Right atrium auricular region (tissue), 2 donors: ENCODE measurements at regions not wholly inside any gene's neighbourhood (a gene's known extent, or its start where the extent isn't known, plus 50 kb on each side); places are given as distances from the start of the nearest gene placed in this dataset.
"Not testable (repeated sequence)": the region's sequence is repeated elsewhere in the genome, so short reads cannot be mapped to it uniquely, and the experiment has no call there.

ENCODE experiments used
- DNase-seq: peaks from one replicate; pipeline ENCODE4 v3.0.0-alpha.2; 2019; ENCODE audit warnings: low spot score
- H3K27ac ChIP-seq, 2 donors: fragments of 200-600 bp; sonication (generic); 1 replicate in 1 of 2; 2 replicates in 1 of 2; pipeline ENCODE4 v1.5.1; 2016 to 2019
- H3K27me3 ChIP-seq, 2 donors: fragments of 200-600 bp; sonication (generic); one replicate each; pipeline versions ENCODE4 v1.5.1 to v1.6.0; 2017 to 2019
- H3K36me3 ChIP-seq: fragments of 200-600 bp; sonication (generic); one replicate; pipeline ENCODE4 v1.5.1; 2016
- H3K4me1 ChIP-seq, 2 donors: fragments of 200-600 bp; sonication (generic); one replicate each; pipeline versions ENCODE4 v1.5.1 to v1.6.0; 2017 to 2019
- H3K4me3 ChIP-seq, 2 donors: fragments of 200-600 bp; sonication (generic); 1 replicate in 1 of 2; 2 replicates in 1 of 2; pipeline ENCODE4 v1.5.1; 2017 to 2019; ENCODE audit warnings: mild to moderate bottlenecking in 1 of 2, moderate library complexity in 1 of 2
- H3K9me3 ChIP-seq, 2 donors: fragments of 200-600 bp; sonication (generic); one replicate each; pipeline ENCODE4 v1.5.1; 2019
- CTCF ChIP-seq, 2 donors: fragments of 200-600 bp; sonication (generic); IDR thresholded peaks; one replicate each; pipeline ENCODE4 v1.5.1; 2019; ENCODE audit warnings: antibody characterized with exemption in 2 of 2

GRCh38 chr5:6548756-6549285 is 84.0 kb downstream of the NSUN2 start:
- no peaks in the 10 kb centered on the region for H3K27me3 ChIP-seq
- peak; percentile 26 for DNase-seq
- TF ChIP-seq CTCF (IDR thresholded peaks at IDR 0.05) = no peak
- no peaks in the 10 kb centered on the region for H3K36me3 ChIP-seq
- no peak overlapping the region for H3K4me3 ChIP-seq
- no peaks in the 10 kb centered on the region for H3K9me3 ChIP-seq
- H3K27ac ChIP-seq = no peak overlapping the region
- peaks cover 0 to 7% of the 10 kb centered on the region in 2 donors for H3K4me1 ChIP-seq

- not testable (repeated sequence) for H3K4me3 ChIP-seq, H3K27ac ChIP-seq, H3K36me3 ChIP-seq, H3K9me3 ChIP-seq, H3K4me1 ChIP-seq, H3K27me3 ChIP-seq
- DNase-seq = peak; percentile 23
Measured at GRCh38 chr5:6547926-6548519, 84.8 kb downstream of the NSUN2 start.

GRCh38 chr5:6547498-6547897 is 85.3 kb downstream of the NSUN2 start:
- TF ChIP-seq CTCF (IDR thresholded peaks at IDR 0.05) = no peak
- H3K36me3 ChIP-seq = no peaks in the 10 kb centered on the region
- no peaks in the 10 kb centered on the region for H3K9me3 ChIP-seq
- H3K4me1 ChIP-seq = peaks cover 0 to 7% of the 10 kb centered on the region in 2 donors
- H3K4me3 ChIP-seq = no peak overlapping the region
- DNase-seq = peak; percentile 44
- no peak overlapping the region for H3K27ac ChIP-seq
- H3K27me3 ChIP-seq = no peaks in the 10 kb centered on the region

- peaks cover 0 to 7% of the 10 kb centered on the region in 2 donors for H3K4me1 ChIP-seq
- TF ChIP-seq CTCF (IDR thresholded peaks at IDR 0.05) = no peak
- no peaks in the 10 kb centered on the region for H3K36me3 ChIP-seq
- peak overlapping the region in 1 of 2 donors; percentile 10 for H3K27ac ChIP-seq
- no peaks in the 10 kb centered on the region for H3K27me3 ChIP-seq
- H3K9me3 ChIP-seq = no peaks in the 10 kb centered on the region
- H3K4me3 ChIP-seq = no peak overlapping the region
- DNase-seq = peak; percentile 36
Measured at GRCh38 chr5:6545770-6546690, 86.8 kb downstream of the NSUN2 start.

- Histone ChIP-seq H3K9me3 (no peaks in the 10 kb centered on the region), H3K4me1 (peaks cover 0 to 7% of the 10 kb centered on the region in 2 donors), H3K4me3 (no peak overlapping the region), H3K27ac (peak overlapping the region in 1 of 2 donors; percentile 10), H3K36me3 (no peaks in the 10 kb centered on the region), H3K27me3 (no peaks in the 10 kb centered on the region)
- peak; percentile 52 for DNase-seq
- no peak for TF ChIP-seq CTCF (IDR thresholded peaks at IDR 0.05)
Measured at GRCh38 chr5:6545036-6545693, 87.7 kb downstream of the NSUN2 start.

- no peaks in the 10 kb centered on the region for H3K27me3 ChIP-seq
- H3K36me3 ChIP-seq = no peaks in the 10 kb centered on the region
- peaks cover 0 to 7% of the 10 kb centered on the region in 2 donors for H3K4me1 ChIP-seq
- H3K9me3 ChIP-seq = no peaks in the 10 kb centered on the region
- H3K4me3 ChIP-seq = no peak overlapping the region
- H3K27ac ChIP-seq = no peak overlapping the region
- DNase-seq = peak; percentile 32
- no peak for TF ChIP-seq CTCF (IDR thresholded peaks at IDR 0.05)
Measured at GRCh38 chr5:6544561-6544935, 88.3 kb downstream of the NSUN2 start.
